ENCODE measurements at regions not wholly inside any gene's neighbourhood (a gene's known extent, or its start where the extent isn't known, plus 50 kb on each side); places are given as distances from the start of the nearest gene placed in this dataset.

DNA sequence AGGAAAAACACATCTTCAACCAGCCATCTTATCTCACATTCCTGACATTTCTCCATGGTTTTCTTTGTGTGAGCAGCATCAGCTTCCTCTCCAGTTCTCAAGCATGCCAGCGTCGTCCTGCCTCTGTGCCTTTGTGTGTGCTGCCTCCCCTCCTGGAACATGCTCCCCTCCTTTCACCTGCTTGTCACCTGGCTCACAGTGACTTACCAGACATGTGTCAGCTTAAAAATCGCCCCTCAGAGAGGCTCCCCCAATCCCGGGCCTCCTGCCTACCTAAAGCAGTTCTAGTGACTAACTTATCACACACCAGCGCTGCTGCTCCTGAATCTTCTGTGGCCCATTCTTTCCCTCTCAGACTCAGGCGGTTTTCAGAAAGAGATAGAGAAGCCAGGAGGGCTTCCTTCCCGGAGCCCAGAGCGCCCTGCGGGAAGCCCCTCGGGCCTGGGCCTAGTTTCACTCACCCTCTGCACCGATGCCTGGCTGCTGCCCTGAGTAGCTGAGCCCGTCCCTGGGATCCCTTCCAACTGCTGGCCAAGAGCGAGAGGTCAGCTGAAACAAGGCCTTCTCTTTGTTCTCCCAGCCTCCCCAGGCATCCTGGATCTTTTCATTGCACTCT lies 51.1 kb upstream of the MVB12B start:
- DNase-seq: no peak

DNA sequence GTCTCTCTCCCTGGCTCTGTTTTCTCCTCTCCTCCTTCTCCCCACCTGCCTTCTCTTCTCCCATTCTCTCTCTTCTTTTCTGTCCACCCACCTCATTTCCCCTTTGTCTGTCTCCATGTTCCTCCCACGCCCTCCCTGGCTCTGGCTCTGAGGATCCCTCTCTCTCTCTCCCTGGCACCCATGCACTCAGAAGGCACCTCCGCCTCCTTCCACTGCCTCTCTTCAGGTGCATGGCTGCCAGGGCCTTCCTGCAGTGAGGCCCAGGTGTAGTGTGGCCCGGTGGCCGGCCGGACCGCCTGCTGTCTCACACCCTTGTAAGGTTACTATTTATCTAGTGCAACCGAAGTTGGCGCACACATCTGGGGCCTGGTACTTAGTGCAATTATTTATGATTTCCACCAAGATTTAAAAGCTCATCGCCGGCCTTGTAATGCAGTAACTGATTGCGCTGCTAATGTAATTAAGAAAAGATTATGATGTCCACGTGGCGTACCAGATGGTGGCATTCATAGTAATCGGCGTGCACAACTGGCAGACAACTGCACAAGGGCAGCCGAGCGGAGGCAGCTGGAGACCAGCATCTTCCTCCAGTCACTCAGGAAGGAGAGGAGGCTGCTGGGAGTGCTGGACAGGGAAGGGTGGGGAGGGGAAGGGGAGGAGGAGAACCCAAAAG lies 50.4 kb upstream of the MVB12B start:
- no peak for DNase-seq

All from stimulated activated CD4-positive, alpha-beta T cell treated with anti-CD3 and anti-CD28 coated beads, Interleukin-4, amount 100 ng/mL, for 24 hours (primary cell).